HCEC 1CT (cell line): ENCODE measurements at regions not wholly inside any gene's neighbourhood (a gene's known extent, or its start where the extent isn't known, plus 50 kb on each side); places are given as distances from the start of the nearest gene placed in this dataset.

Source experiments
- DNase-seq: peaks from one replicate; pipeline ENCODE4 v3.0.0-alpha.2; 2017

- no peak for DNase-seq
These were observed 117.0 kb downstream of the WT1 start for GRCh38 chr11:32318071-32319055.

DNA sequence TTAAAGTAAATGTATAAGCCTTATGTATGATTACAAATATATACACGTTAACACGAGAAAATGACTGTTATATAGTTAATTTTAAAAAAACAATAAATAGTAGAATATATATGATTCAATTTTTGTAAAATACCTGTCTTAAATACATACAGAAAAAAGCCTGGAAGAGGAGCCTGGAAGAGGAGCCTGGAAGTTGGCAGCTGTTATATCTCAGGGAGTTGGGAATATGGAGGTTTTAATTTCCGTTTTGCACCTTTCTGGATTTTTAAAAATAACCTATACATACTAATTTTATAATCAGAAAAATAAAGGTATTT, 111.6 kb downstream of the WT1 start:
- no peak for DNase-seq

DNA sequence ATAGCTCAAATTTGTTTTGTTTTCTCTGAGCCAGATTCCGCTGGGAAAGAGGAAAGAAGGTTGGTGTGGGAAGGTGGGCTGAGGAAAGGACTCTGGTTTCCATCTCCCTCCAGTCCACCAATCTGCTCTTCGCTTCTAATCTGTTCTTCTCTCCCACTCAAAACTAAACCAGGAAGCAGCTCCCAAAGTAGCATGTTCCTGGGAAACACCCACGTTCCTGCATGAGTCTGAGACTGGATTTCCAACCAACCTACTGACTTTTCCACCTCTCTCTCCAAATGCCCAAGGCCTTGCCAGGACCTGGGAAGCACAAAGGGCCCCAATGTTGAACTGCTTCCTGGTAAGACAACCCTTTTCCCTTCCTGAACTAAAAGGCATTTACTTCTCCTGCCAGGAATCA, 110.2 kb downstream of the WT1 start:
- DNase-seq = no peak

GRCh38 chr11:32325725-32326124, 109.6 kb downstream of the WT1 start:
- DNase-seq = no peak

- peak; percentile 42 for DNase-seq
These were observed 108.8 kb downstream of the WT1 start for GRCh38 chr11:32326522-32326921.

DNA sequence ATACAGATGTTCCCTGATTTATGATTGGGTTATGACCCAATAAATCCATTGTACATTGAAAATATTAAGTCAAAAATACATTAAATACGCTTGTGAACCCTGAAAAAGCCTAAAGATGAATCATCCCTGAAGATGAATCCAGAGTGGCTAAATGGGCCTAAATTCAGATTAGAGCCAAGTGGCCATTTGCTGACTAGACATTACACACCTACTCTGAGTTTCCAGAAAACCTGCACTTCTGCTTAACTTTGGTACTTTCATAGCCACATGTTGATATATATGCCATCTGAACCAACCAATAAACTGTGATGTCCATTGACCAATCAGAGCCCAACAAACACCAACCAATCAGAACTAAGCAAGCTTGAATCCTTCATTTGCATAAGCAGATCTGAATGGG, 106.9 kb downstream of the WT1 start:
- no peak for DNase-seq

- no peak for DNase-seq
These were observed 104.2 kb downstream of the WT1 start for GRCh38 chr11:32331098-32331497.

DNA sequence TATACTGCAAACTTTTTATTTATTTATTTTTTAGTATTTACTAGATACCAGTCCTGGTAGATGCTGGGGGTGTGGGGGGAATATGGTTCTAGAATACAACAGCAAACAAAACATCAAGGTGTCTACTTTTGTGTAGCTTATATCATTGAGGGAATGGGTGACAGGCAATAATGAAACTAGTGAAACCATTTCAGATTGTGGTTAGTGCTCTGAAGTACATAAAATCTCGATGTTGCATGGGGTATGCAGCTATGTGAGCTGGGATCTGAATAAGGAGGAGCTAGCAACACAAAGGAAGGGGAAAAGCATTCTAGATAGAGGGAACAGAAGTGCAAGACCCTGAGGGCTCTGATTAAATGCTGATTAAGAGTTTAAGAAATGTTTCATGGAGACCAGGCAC, 103.5 kb downstream of the WT1 start:
- no peak for DNase-seq

DNA sequence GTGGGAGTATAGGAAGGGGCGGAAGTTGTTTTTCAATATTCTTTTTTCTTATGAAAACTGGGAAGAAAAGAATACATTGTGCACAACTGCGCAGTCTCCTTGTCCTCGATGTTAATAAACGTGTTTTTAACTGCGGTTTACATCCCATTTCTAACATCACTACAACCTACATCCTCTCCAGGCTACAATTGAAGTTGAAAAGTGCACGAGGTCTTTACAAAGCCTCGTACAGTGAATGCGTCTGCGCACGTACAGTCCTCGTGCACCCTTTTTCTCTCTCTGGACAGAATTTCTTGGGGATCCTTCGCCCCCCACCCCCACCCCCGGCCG, 102.4 kb downstream of the WT1 start:
- DNase-seq = no peak

- no peak for DNase-seq
These were observed 101.9 kb downstream of the WT1 start for GRCh38 chr11:32333320-32333991.

GRCh38 chr11:32334822-32335221, 100.5 kb downstream of the WT1 start:
- DNase-seq = no peak
